ENCODE measurements at regions not wholly inside any gene's neighbourhood (a gene's known extent, or its start where the extent isn't known, plus 50 kb on each side); places are given as distances from the start of the nearest gene placed in this dataset.

DNA sequence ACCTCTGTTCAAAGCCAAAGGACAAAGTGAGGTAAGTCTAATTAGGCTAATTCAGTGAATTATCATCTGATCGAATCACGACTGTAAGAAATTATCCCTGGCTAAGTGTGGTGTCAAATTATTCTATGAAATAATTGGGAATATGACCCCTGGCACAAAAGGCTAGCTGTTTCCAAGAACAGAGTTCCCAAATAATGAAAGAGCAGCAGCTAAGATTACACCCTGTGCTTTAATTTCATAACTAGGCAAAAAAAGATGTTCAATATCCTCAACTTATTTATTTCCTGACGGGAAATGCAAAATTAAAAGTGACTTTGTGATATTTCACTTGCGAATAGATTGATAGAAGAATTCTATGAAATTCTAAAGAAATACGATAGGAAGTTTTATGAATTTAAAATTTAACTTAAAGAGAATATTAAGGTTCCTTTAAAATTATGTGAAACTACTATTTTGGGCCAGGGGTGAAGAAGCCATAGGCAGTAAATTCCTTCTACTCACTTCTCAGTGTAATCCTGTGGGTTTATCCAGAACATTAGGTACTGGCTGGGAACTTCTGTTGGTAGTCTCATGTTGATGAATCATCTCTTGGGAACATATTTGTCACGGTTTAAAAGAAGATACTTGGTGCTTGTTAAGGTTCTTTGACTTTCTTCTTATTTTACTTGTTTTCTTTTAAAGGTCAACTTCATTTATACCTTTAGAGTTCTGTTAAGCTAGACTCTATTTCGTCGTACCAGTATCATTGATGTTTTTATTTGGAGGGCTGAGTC, 148.5 kb downstream of the POLR1F start:
- H3K4me3 ChIP-seq (ENCODE audit: low read length) = no peak overlapping the region
- Mint-ChIP-seq H3K27ac (no peak overlapping the region), H3K27me3 (ENCODE audit: low read depth in 2 of 2) (no peaks in the 10 kb centered on the region), H3K4me1 (no peaks in the 10 kb centered on the region), H3K9me3 (peaks cover 3 to 6% of the 10 kb centered on the region in 2 donors), H3K36me3 (no peaks in the 10 kb centered on the region), H3K4me3 (no peak overlapping the region)
- H3K36me3 ChIP-seq (ENCODE audit: control insufficient read depth, insufficient read depth, low read length) = no peaks in the 10 kb centered on the region
- ATAC-seq (no peak), DNase-seq (no peak)
- no peaks in the 10 kb centered on the region for H3K4me1 ChIP-seq (ENCODE audit: control insufficient read depth, insufficient read depth, low read length)
- no peak overlapping the region for H3K27ac ChIP-seq (ENCODE audit: low read length)
- WGBS (ENCODE audit: insufficient coverage) = 51% methylated on average over 3 of the region's 8 CpGs
- no peaks in the 10 kb centered on the region for H3K9me3 ChIP-seq (ENCODE audit: control insufficient read depth, insufficient read depth, low read length)
- no peaks in the 10 kb centered on the region for H3K27me3 ChIP-seq (ENCODE audit: control insufficient read depth, insufficient read depth, low read length)
- intact Hi-C loops (cut with micrococcal nuclease) = no loop called here
- TF ChIP-seq, protein P1, sequence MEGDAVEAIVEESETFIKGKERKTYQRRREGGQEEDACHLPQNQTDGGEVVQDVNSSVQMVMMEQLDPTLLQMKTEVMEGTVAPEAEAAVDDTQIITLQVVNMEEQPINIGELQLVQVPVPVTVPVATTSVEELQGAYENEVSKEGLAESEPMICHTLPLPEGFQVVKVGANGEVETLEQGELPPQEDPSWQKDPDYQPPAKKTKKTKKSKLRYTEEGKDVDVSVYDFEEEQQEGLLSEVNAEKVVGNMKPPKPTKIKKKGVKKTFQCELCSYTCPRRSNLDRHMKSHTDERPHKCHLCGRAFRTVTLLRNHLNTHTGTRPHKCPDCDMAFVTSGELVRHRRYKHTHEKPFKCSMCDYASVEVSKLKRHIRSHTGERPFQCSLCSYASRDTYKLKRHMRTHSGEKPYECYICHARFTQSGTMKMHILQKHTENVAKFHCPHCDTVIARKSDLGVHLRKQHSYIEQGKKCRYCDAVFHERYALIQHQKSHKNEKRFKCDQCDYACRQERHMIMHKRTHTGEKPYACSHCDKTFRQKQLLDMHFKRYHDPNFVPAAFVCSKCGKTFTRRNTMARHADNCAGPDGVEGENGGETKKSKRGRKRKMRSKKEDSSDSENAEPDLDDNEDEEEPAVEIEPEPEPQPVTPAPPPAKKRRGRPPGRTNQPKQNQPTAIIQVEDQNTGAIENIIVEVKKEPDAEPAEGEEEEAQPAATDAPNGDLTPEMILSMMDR (IDR thresholded peaks at IDR 0.05) = no peak

DNA sequence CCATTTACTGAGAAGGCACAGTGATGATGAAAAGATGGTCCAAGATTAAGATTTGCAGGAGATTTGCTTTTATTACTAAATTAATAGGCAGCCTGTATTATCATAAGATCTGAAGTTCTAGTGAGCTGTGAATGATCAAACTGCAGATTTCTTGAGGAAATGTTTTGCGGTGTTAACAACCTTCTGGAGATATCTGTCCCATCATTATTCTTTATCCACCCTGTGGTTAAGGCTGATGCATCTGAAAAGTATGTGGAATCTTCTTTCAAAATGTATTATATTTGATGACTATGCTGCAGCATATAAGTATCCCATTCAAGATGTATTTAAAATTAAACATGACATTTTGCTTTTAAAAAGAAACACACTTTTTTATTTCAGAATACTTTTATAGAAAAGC, 150.3 kb downstream of the POLR1F start:
- H3K4me3 Mint-ChIP-seq = no peak overlapping the region
- TF ChIP-seq, protein P1 (IDR thresholded peaks at IDR 0.05) = no peak
- H3K27me3 Mint-ChIP-seq (ENCODE audit: low read depth in 2 of 2) = no peaks in the 10 kb centered on the region
- no peaks in the 10 kb centered on the region for H3K9me3 ChIP-seq (ENCODE audit: control insufficient read depth, insufficient read depth, low read length)
- H3K9me3 Mint-ChIP-seq = peaks cover 6 to 7% of the 10 kb centered on the region in 2 donors
- no peaks in the 10 kb centered on the region for H3K36me3 Mint-ChIP-seq
- H3K27me3 ChIP-seq (ENCODE audit: control insufficient read depth, insufficient read depth, low read length) = no peaks in the 10 kb centered on the region
- no peak overlapping the region for H3K4me3 ChIP-seq (ENCODE audit: low read length)
- H3K27ac Mint-ChIP-seq = no peak overlapping the region
- ATAC-seq = no peak
- no peaks in the 10 kb centered on the region for H3K4me1 Mint-ChIP-seq
- intact Hi-C loops (cut with micrococcal nuclease) = no loop called here
- H3K27ac ChIP-seq (ENCODE audit: low read length) = no peak overlapping the region
- DNase-seq = no peak
- H3K36me3 ChIP-seq (ENCODE audit: control insufficient read depth, insufficient read depth, low read length) = no peaks in the 10 kb centered on the region
- 100% methylated on average over 1 of the region's 1 CpG for WGBS (ENCODE audit: insufficient coverage)
- no peaks in the 10 kb centered on the region for H3K4me1 ChIP-seq (ENCODE audit: control insufficient read depth, insufficient read depth, low read length)

DNA sequence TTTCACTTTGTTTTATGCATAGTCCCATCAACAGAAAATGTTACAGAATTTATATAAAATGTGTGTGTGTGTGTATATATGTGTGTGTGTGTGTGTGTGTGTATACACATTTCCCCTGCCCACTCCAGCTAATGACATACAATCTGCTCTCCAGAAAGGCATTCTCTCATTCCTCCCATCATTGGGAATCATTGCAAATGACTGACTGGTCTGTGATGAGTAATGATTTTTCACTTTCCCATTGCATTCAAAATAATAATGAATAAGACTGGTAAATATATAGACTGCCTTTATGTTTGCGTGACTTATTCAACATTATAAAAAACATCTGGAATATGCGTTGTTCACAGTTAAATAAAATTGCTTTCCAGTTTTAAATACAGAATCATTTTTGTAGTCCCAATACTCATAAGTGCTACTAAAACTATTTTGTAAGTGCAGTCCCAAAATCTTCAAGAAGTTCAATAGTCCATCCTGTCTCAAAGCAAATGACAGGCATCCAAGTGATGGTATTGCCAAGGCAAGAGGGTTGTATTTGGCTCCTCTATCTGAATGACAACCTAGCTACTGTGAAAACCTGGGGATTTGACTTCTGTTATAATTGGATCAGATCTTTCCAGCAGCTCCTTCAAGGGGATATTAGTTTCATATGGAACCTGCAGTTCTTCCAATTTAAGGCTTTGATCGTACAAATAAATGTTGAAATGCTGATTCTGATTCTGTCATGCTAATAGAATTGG, 150.9 kb downstream of the POLR1F start:
- no peaks in the 10 kb centered on the region for H3K36me3 Mint-ChIP-seq
- intact Hi-C loops (cut with micrococcal nuclease) = no loop called here
- DNase-seq (no peak), ATAC-seq (no peak)
- no peak overlapping the region for H3K27ac Mint-ChIP-seq
- H3K27ac ChIP-seq (ENCODE audit: low read length) = no peak overlapping the region
- H3K4me3 Mint-ChIP-seq = no peak overlapping the region
- no peaks in the 10 kb centered on the region for H3K4me1 ChIP-seq (ENCODE audit: control insufficient read depth, insufficient read depth, low read length)
- no peak overlapping the region for H3K4me3 ChIP-seq (ENCODE audit: low read length)
- H3K27me3 Mint-ChIP-seq (ENCODE audit: low read depth in 2 of 2) = no peaks in the 10 kb centered on the region
- peaks cover 6 to 7% of the 10 kb centered on the region in 2 donors for H3K9me3 Mint-ChIP-seq
- H3K4me1 Mint-ChIP-seq = no peaks in the 10 kb centered on the region
- 93% methylated on average over 3 of the region's 3 CpGs for WGBS (ENCODE audit: insufficient coverage)
- TF ChIP-seq, protein P1 (IDR thresholded peaks at IDR 0.05) = no peak
- no peaks in the 10 kb centered on the region for H3K9me3 ChIP-seq (ENCODE audit: control insufficient read depth, insufficient read depth, low read length)
- no peaks in the 10 kb centered on the region for H3K36me3 ChIP-seq (ENCODE audit: control insufficient read depth, insufficient read depth, low read length)
- no peaks in the 10 kb centered on the region for H3K27me3 ChIP-seq (ENCODE audit: control insufficient read depth, insufficient read depth, low read length)

Measured in natural killer cell (primary cell).